ENCODE measurements at regions not wholly inside any gene's neighbourhood (a gene's known extent, or its start where the extent isn't known, plus 50 kb on each side); places are given as distances from the start of the nearest gene placed in this dataset.
"Not testable (repeated sequence)": the region's sequence is repeated elsewhere in the genome, so short reads cannot be mapped to it uniquely, and the experiment has no call there.

DNA sequence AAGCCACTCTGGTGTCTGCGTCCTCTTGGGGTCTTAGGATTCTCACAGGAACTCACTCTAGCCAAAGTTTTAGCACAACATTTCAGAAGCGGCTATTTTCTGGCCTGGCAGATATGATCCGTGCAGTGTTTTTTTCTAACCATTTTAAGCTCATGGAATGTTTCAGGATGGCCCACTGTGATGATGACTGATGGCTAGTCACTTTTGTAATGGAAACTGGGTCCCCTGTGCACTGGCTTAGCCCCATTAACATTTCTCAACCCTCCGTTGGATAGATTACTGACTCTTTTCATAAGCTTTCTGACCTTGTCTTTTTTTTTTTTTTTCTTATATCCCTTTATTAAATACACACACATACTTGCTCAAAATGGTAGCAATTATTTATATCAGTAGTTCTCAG is 364.9 kb upstream of the FOXG1 start:
- H2AFZ ChIP-seq (ENCODE audit: low read depth, low read length); H3K4me3 ChIP-seq (ENCODE audit: low read length): not testable (repeated sequence)

DNA sequence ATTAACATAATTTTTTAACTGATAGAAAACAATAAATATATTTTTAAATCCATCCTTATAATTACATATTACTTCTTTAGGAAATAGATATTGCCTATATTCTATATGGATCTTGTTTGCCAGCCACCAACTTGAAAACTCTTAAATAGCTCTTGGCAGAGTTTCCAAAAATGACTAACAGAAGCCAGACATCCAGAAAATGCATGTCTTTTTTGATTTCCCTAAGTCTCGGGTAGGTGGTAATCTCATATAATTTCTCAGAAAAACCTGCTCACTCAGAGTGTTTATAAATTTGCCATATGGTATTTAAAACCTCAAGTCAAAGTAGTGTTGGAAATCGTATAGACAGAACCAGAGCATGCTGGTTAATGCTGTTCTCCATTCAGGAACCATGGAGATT is 360.4 kb upstream of the FOXG1 start:
- H3K9me3 ChIP-seq (ENCODE audit: low read length): no peaks in the 10 kb centered on the region
- H3K36me3 ChIP-seq (ENCODE audit: insufficient read depth, low read length): no peaks in the 10 kb centered on the region
- no peak overlapping the region for H2AFZ ChIP-seq (ENCODE audit: low read depth, low read length)
- no peaks in the 10 kb centered on the region for H3K27me3 ChIP-seq (ENCODE audit: insufficient read depth, low read length)
- H3K4me3 ChIP-seq (ENCODE audit: low read length): no peak overlapping the region
- H3K4me1 ChIP-seq (ENCODE audit: insufficient read depth, low read length): peaks cover 2% of the 10 kb centered on the region

More for the DNA sequence above, 364.9 kb upstream of the FOXG1 start:
- H3K27me3 ChIP-seq (ENCODE audit: insufficient read depth, low read length); H3K4me1 ChIP-seq (ENCODE audit: insufficient read depth, low read length); H3K36me3 ChIP-seq (ENCODE audit: insufficient read depth, low read length); H3K9me3 ChIP-seq (ENCODE audit: low read length): not testable (repeated sequence)

DNA sequence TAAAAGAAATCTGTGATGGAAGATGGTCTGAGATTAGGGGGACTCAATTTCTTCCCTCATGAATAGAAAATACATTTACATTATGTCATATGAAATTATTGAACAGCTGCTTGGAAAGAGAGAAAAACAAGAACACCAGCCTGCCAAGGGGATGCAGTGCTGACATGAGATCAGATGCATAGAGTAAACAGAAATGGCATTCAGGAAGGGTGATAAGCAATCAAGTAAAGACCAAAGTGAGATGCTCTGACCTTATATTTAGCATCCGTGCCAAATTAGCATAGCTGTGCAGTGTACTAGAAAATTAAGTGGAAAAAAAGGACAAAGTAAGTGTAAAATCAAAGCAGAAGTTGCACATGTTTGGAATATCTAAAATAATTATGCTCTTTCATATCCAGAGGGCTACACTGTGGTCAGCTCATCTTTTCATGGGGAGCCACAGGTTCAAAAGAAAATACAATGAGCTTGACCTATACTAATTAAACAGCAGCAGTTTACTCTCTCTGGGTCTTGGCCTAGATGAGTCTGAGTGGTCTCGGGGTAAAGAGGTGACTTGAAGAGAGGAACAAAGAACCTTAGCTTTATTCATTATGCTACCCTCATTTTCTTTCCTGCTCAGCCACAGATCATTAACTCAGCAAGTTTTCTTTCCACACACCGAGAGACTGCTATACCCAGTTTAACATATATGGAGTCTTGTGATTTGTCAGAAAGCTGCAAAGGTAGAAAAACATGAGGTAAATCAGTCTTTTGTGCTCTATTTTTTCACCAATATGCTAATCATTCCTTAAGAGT is 359.4 kb upstream of the FOXG1 start:
- H3K4me3 ChIP-seq (ENCODE audit: low read length): no peak overlapping the region
- no peaks in the 10 kb centered on the region for H3K9me3 ChIP-seq (ENCODE audit: low read length)
- H3K27me3 ChIP-seq (ENCODE audit: insufficient read depth, low read length): no peaks in the 10 kb centered on the region
- peaks cover 2% of the 10 kb centered on the region for H3K4me1 ChIP-seq (ENCODE audit: insufficient read depth, low read length)
- no peaks in the 10 kb centered on the region for H3K36me3 ChIP-seq (ENCODE audit: insufficient read depth, low read length)
- H2AFZ ChIP-seq (ENCODE audit: low read depth, low read length): no peak overlapping the region

DNA sequence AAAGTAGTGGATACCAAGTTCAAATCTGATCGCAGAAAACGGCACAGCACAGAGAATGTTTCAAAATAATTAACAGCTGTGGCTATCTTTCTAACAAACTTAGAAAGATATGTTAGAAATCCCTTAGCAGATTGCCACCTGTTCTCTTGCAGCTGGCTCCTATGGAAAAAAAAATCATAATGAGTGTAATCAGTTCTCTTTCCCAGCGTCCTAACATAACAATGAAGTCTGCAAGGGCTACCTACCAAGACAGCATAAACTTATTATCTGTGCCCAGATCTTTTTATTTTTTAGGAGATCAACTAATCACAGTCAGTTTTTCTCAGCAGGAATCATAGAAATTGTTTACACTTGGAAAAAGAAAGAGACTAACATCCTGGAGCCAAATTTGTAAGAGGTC is 358.6 kb upstream of the FOXG1 start:
- Histone ChIP-seq H3K4me3 (ENCODE audit: low read length) (no peak overlapping the region), H3K36me3 (ENCODE audit: insufficient read depth, low read length) (no peaks in the 10 kb centered on the region)

DNA sequence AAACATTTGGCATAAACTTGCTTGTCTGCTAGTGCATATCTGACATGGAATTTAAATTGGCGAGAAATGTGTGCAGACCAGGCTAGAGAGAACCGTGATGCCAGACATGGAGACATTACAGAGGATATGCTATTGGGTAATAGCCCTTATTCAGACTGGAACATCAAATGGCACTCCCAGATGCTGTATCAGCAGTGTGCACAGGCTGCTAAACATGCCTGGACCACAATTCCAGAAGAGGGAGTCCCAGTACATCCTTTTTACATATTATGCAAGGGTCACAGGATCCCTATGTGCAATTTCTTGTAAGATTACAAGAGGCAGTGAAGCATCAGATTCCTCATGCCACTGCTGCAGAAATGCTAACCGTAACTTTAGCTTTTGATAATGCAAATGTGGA is 354.5 kb upstream of the FOXG1 start:
- Histone ChIP-seq H3K36me3 (ENCODE audit: insufficient read depth, low read length) (no peaks in the 10 kb centered on the region), H2AFZ (ENCODE audit: low read depth, low read length) (no peak overlapping the region), H3K9me3 (ENCODE audit: low read length) (no peaks in the 10 kb centered on the region), H3K4me3 (ENCODE audit: low read length) (no peak overlapping the region), H3K4me1 (ENCODE audit: insufficient read depth, low read length) (peaks cover 2% of the 10 kb centered on the region), H3K27me3 (ENCODE audit: insufficient read depth, low read length) (no peaks in the 10 kb centered on the region)

More for the DNA sequence above, 358.6 kb upstream of the FOXG1 start:
- no peaks in the 10 kb centered on the region for H3K9me3 ChIP-seq (ENCODE audit: low read length)
- H3K4me1 ChIP-seq (ENCODE audit: insufficient read depth, low read length): peaks cover 2% of the 10 kb centered on the region
- H2AFZ ChIP-seq (ENCODE audit: low read depth, low read length): no peak overlapping the region
- no peaks in the 10 kb centered on the region for H3K27me3 ChIP-seq (ENCODE audit: insufficient read depth, low read length)

DNA sequence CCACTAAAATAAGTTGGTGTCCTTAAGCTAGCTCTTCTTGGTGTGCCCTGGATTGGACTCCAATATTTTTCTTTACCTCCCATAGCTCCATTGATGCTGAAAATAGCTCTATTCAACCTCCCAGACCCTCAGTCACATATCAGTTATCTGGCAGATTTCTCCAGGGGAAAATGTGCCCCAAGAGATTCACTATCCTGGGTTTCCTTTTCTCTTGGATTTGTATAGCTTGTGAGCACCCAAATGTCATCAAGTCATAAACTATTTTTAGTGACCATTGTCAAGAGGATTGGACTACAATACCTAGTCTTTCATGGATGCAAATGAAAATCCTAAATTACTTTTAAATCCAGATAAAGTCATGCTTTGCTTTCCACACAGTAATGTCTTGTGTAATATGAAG is 339.6 kb upstream of the FOXG1 start:
- no peaks in the 10 kb centered on the region for H3K4me1 ChIP-seq (ENCODE audit: insufficient read depth, low read length)
- H3K36me3 ChIP-seq (ENCODE audit: insufficient read depth, low read length): no peaks in the 10 kb centered on the region
- H3K4me3 ChIP-seq (ENCODE audit: low read length): no peak overlapping the region
- H2AFZ ChIP-seq (ENCODE audit: low read depth, low read length): no peak overlapping the region
- H3K27me3 ChIP-seq (ENCODE audit: insufficient read depth, low read length): no peaks in the 10 kb centered on the region
- no peaks in the 10 kb centered on the region for H3K9me3 ChIP-seq (ENCODE audit: low read length)

DNA sequence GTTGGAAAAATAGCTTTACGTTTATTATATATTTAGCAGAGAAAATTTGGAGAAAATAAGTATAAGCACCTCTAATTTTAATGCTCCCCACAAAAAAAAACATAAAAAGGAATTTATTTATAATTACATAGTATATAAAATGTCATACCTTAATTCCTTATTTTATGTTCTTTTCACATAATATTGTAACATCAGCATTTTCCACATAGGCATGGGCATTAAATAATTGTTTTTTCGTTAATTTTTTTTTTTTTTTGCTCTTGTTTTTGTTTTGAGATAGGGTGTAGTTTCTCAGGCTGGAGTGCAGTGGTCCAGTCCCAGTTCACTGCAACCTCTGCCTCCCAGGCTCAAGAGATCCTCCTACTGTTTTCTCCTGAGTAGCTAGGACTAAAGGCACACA is 329.8 kb upstream of the FOXG1 start:
- Histone ChIP-seq H2AFZ (ENCODE audit: low read depth, low read length) (no peak overlapping the region), H3K4me3 (ENCODE audit: low read length) (no peak overlapping the region), H3K36me3 (ENCODE audit: insufficient read depth, low read length) (no peaks in the 10 kb centered on the region), H3K27me3 (ENCODE audit: insufficient read depth, low read length) (no peaks in the 10 kb centered on the region), H3K4me1 (ENCODE audit: insufficient read depth, low read length) (no peaks in the 10 kb centered on the region), H3K9me3 (ENCODE audit: low read length) (no peaks in the 10 kb centered on the region)

DNA sequence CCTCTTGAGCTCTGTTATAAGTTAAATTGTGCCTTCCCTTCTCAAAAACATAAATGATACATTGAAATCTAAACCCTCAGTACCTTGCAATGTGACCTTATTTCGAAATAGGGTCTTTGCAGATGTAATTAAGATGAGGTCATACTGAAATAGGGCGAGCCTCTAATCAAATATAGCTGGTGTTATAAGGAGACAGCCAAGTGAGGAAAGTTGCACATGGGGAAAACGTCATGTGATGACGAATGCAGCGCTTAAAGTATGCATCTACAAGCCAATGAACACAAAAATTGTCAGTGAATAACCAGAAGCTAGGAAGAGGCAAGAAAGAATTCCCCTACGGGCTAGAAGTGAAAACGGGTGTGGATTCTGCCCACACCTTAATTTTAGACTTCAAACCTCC is 305.2 kb upstream of the FOXG1 start:
- Histone ChIP-seq H3K9me3 (ENCODE audit: low read length) (no peaks in the 10 kb centered on the region), H3K27me3 (ENCODE audit: insufficient read depth, low read length) (no peaks in the 10 kb centered on the region), H3K4me1 (ENCODE audit: insufficient read depth, low read length) (no peaks in the 10 kb centered on the region), H3K4me3 (ENCODE audit: low read length) (no peak overlapping the region), H2AFZ (ENCODE audit: low read depth, low read length) (no peak overlapping the region), H3K36me3 (ENCODE audit: insufficient read depth, low read length) (no peaks in the 10 kb centered on the region)

DNA sequence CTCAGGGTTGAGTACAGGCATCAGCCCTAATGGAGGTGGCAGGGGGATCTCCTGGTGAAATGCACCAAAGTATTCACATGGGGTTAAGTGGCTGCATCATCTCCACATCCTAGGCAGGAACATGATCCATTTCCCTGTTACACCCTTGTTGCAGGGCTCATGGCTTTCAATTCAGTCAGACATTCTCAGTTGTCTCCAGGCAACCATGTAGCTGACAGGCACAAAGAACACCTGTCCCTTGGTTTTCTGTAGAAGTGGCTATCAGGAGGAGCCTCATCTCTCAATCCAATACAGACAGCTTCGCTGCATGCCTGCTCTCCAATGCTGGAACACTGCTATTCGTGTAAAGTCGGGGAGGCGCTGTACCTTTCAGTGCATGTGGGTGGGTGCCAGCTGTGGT is 299.0 kb upstream of the FOXG1 start:
- Histone ChIP-seq H2AFZ (ENCODE audit: low read depth, low read length) (no peak overlapping the region), H3K4me3 (ENCODE audit: low read length) (no peak overlapping the region), H3K27me3 (ENCODE audit: insufficient read depth, low read length) (no peaks in the 10 kb centered on the region), H3K9me3 (ENCODE audit: low read length) (no peaks in the 10 kb centered on the region), H3K36me3 (ENCODE audit: insufficient read depth, low read length) (no peaks in the 10 kb centered on the region), H3K4me1 (ENCODE audit: insufficient read depth, low read length) (no peaks in the 10 kb centered on the region)

DNA sequence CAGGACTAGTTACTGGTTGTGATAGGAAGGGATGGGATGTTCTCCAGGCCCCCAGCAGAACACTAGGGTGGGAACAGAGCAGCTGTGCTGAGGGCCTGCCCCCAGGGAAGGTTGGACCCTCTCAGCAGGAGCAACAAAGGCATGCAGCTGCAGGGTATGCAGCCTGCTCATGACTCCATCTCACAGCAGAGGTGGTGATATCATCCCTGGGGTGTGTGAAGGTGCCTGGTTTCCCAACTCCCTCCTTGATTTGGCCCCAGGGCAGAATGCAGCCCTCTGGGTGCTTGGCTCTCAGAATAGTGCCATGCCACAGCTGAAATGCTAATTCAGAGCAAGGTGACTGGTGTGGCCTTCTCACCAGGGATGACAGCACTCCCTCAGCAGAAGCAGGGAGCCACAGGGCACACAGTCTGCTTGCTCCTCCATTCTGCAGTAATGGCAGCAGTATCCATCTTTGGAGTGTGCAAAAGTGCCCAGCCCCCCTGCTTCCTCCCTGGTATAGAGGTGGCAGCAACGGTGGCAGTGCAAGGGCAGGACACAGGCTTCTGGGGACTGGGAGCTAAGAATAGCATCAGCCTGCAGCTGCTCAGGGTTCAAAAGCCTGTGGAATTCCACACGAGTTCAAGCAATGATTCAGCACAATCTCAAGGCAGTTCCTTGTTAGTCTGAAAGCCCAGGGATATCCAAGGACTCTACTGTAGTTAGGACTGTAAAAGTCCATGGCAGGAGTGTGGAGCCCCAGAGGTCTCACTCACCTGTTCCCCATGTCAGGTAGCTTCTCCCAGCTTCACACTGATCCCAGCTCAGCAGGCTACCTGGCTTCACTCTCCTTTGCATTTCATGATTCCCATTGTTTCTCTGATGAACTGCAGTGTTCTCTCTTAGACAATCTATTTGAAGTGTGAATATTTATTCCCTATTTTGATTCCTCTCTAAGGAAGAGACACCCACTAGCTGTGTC is 298.1 kb upstream of the FOXG1 start:
- no peaks in the 10 kb centered on the region for H3K36me3 ChIP-seq (ENCODE audit: insufficient read depth, low read length)
- H3K4me1 ChIP-seq (ENCODE audit: insufficient read depth, low read length): no peaks in the 10 kb centered on the region
- no peaks in the 10 kb centered on the region for H3K9me3 ChIP-seq (ENCODE audit: low read length)
- no peak overlapping the region for H2AFZ ChIP-seq (ENCODE audit: low read depth, low read length)
- H3K4me3 ChIP-seq (ENCODE audit: low read length): no peak overlapping the region
- H3K27me3 ChIP-seq (ENCODE audit: insufficient read depth, low read length): no peaks in the 10 kb centered on the region

DNA sequence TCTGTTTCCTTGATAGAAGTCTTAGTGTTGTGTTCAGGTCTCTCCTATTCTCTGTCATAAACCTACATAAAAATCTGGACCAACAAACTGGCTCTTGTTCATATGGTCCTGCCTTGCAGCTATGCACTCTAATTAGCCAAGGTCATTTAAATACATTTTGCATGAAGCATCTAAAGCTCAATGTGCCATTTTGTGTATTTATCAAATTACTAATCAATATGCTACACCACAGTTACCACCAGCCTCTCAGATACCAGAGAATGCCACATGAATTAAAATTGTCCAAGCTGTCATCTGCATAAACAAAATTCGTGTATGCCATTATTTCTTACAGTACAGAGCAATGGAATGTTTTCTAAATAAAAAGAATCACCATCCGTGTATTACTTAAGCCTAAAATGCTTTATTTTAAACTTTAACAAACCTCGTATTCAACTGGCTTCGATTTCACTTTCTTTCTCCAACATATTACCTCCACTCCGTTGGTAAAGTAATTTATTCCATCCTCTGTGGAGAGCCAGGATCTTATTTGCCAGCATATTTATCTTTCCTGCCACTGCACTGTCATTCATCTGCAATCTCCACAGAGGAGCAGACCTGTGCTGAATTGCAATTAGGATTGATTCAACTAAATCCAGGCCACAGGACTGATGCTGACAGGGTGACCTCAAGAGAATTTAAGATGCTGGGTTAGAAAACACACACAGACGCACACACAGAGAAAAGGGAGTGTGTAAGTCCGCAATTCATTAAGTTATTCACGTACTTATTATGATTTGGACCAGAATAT is 284.1 kb upstream of the FOXG1 start:
- Histone ChIP-seq H3K4me1 (ENCODE audit: insufficient read depth, low read length) (peaks cover 13% of the 10 kb centered on the region), H2AFZ (ENCODE audit: low read depth, low read length) (peak overlapping the region; percentile 1), H3K36me3 (ENCODE audit: insufficient read depth, low read length) (no peaks in the 10 kb centered on the region), H3K9me3 (ENCODE audit: low read length) (no peaks in the 10 kb centered on the region), H3K4me3 (ENCODE audit: low read length) (no peak overlapping the region), H3K27me3 (ENCODE audit: insufficient read depth, low read length) (no peaks in the 10 kb centered on the region)

DNA sequence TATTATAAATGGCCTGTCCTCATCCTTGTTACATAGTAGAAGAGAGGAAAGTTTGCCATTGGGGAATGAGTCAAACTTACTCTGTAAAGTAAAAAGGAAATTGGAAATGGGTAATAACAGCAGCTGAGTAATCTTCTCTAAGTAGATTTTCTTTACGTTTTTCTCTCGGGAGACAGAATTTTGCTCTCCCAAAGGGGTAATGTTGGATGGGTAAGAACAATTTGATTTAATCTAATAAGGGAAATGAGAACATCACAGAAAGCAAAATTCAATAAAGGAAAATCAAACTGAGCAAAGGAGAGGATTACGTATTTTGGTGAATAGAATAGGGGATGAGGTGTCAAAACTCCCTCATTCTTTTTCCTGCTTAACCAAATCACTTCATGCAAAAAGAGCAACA is 283.1 kb upstream of the FOXG1 start:
- Histone ChIP-seq H3K4me3 (ENCODE audit: low read length) (no peak overlapping the region), H3K36me3 (ENCODE audit: insufficient read depth, low read length) (no peaks in the 10 kb centered on the region), H3K4me1 (ENCODE audit: insufficient read depth, low read length) (peaks cover 13% of the 10 kb centered on the region)

DNA sequence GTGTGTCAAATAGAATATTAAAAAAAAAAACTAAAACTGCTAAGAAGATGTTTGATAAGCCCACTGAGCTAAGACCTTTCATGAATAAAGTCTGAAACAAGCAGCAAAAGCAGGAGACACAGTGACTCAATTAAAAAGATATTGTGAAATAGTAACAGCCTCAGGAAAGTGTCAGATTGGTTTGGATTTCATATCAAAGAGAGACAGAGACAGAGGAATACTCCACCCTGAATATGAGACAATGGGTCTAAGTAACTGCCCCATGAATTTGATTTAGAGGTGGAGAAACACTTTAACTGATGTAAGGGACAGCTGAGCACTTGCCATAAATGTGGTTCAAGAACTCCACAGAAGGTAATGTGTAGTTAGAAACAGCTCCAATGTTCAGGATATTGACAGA is 277.9 kb upstream of the FOXG1 start:
- no peaks in the 10 kb centered on the region for H3K9me3 ChIP-seq (ENCODE audit: low read length)
- no peaks in the 10 kb centered on the region for H3K4me1 ChIP-seq (ENCODE audit: insufficient read depth, low read length)
- H2AFZ ChIP-seq (ENCODE audit: low read depth, low read length): no peak overlapping the region
- H3K4me3 ChIP-seq (ENCODE audit: low read length): no peak overlapping the region
- H3K36me3 ChIP-seq (ENCODE audit: insufficient read depth, low read length): no peaks in the 10 kb centered on the region
- no peaks in the 10 kb centered on the region for H3K27me3 ChIP-seq (ENCODE audit: insufficient read depth, low read length)

More for the DNA sequence above, 283.1 kb upstream of the FOXG1 start:
- H3K9me3 ChIP-seq (ENCODE audit: low read length): no peaks in the 10 kb centered on the region
- H2AFZ ChIP-seq (ENCODE audit: low read depth, low read length): no peak overlapping the region
- no peaks in the 10 kb centered on the region for H3K27me3 ChIP-seq (ENCODE audit: insufficient read depth, low read length)
